IPS DF 6.9 (cell line): ENCODE measurements at regions not wholly inside any gene's neighbourhood (a gene's known extent, or its start where the extent isn't known, plus 50 kb on each side); places are given as distances from the start of the nearest gene placed in this dataset.

Source experiments
- DNase-seq: peaks from one replicate; pipeline ENCODE4 v3.0.0-alpha.2; 2013; ENCODE audit warnings: low read depth, low spot score
- H3K27ac ChIP-seq: one replicate; pipeline ENCODE4 v1.5.1; 2013; ENCODE audit warnings: low read length, control low read depth
- H3K27me3 ChIP-seq: 2 replicates; pipeline ENCODE4 v1.6.1; 2013; ENCODE audit warnings: mild to moderate bottlenecking, low read length; ENCODE audit not compliant: control insufficient read depth, insufficient read depth
- H3K36me3 ChIP-seq: 2 replicates; pipeline ENCODE4 v1.6.1; 2013; ENCODE audit warnings: low read length; ENCODE audit not compliant: control insufficient read depth, insufficient read depth
- H3K4me1 ChIP-seq: 2 replicates; pipeline ENCODE4 v1.6.1; 2013; ENCODE audit warnings: low read length; ENCODE audit not compliant: control insufficient read depth, insufficient read depth
- H3K4me3 ChIP-seq: 2 replicates; pipeline ENCODE4 v1.5.1; 2013; ENCODE audit warnings: mild to moderate bottlenecking, low read length
- H3K9me3 ChIP-seq: 2 replicates; pipeline ENCODE4 v1.6.1; 2013; ENCODE audit warnings: low read length, inconsistent platforms; ENCODE audit not compliant: control insufficient read depth, insufficient read depth
- WGBS: extraction: QIAGEN DNeasy Blood & Tissue Kit; methylation state at CpG from one replicate; pipeline ENCODE4 v1.1.7; 2013; ENCODE audit warnings: mixed read lengths, missing lambda C conversion rate; ENCODE audit not compliant: insufficient read length, insufficient coverage; 5-methylcytosine and 5-hydroxymethylcytosine counted together

- H3K36me3 ChIP-seq, result no peaks in the 10 kb centered on the region
- no peaks in the 10 kb centered on the region for H3K27me3 ChIP-seq
- H3K9me3 ChIP-seq, result no peaks in the 10 kb centered on the region
- H3K4me1 ChIP-seq, result no peaks in the 10 kb centered on the region
- no CpG with 5 or more reads among the region's 8 CpGs for WGBS
- H3K4me3 ChIP-seq, result no peak overlapping the region
- no peak for DNase-seq
- H3K27ac ChIP-seq, result no peak overlapping the region
These were observed 89.2 kb upstream of the TAPT1 start for GRCh38 chr4:16315456-16315855.

GRCh38 chr4:16310606-16311005, 84.3 kb upstream of the TAPT1 start:
- H3K4me3 ChIP-seq, result no peak overlapping the region
- H3K9me3 ChIP-seq, result no peaks in the 10 kb centered on the region
- H3K4me1 ChIP-seq, result no peaks in the 10 kb centered on the region
- no peaks in the 10 kb centered on the region for H3K27me3 ChIP-seq
- WGBS, result no CpG with 5 or more reads among the region's 3 CpGs
- H3K27ac ChIP-seq, result no peak overlapping the region
- H3K36me3 ChIP-seq, result no peaks in the 10 kb centered on the region
- DNase-seq, result no peak

- DNase-seq, result no peak
- Histone ChIP-seq H3K4me3 (no peak overlapping the region), H3K27ac (no peak overlapping the region), H3K36me3 (no peaks in the 10 kb centered on the region), H3K4me1 (peaks cover 1% of the 10 kb centered on the region; the same call in 1 of the 2 replicates), H3K9me3 (no peaks in the 10 kb centered on the region), H3K27me3 (no peaks in the 10 kb centered on the region)
- WGBS, result no CpG with 5 or more reads among the region's 3 CpGs
These were observed 76.4 kb upstream of the TAPT1 start for GRCh38 chr4:16302648-16303047.

- H3K4me1 ChIP-seq, result no peaks in the 10 kb centered on the region
- no peaks in the 10 kb centered on the region for H3K27me3 ChIP-seq
- DNase-seq, result no peak
- no peaks in the 10 kb centered on the region for H3K36me3 ChIP-seq
- no peak overlapping the region for H3K27ac ChIP-seq
- WGBS, result no CpG with 5 or more reads among the region's 1 CpG
- no peak overlapping the region for H3K4me3 ChIP-seq
- no peaks in the 10 kb centered on the region for H3K9me3 ChIP-seq
These were observed 70.7 kb upstream of the TAPT1 start for GRCh38 chr4:16297003-16297402.

GRCh38 chr4:16294455-16294854, 68.2 kb upstream of the TAPT1 start:
- no peak overlapping the region for H3K27ac ChIP-seq
- H3K36me3 ChIP-seq, result no peaks in the 10 kb centered on the region
- no peaks in the 10 kb centered on the region for H3K4me1 ChIP-seq
- no peak overlapping the region for H3K4me3 ChIP-seq
- 0 out of 2 replicates have a peak, but pooled peaks cover under 1% of the 10 kb centered on the region for H3K27me3 ChIP-seq
- DNase-seq, result no peak
- no CpG with 5 or more reads among the region's 1 CpG for WGBS
- no peaks in the 10 kb centered on the region for H3K9me3 ChIP-seq

- 0 out of 2 replicates have a peak, but pooled peaks cover 3% of the 10 kb centered on the region for H3K27me3 ChIP-seq
- H3K4me1 ChIP-seq, result no peaks in the 10 kb centered on the region
- DNase-seq, result no peak
- no peaks in the 10 kb centered on the region for H3K36me3 ChIP-seq
- H3K4me3 ChIP-seq, result no peak overlapping the region
- no peak overlapping the region for H3K27ac ChIP-seq
- H3K9me3 ChIP-seq, result no peaks in the 10 kb centered on the region
- WGBS, result no CpG with 5 or more reads among the region's 2 CpGs
These were observed 67.1 kb upstream of the TAPT1 start for GRCh38 chr4:16293210-16293838.

GRCh38 chr4:16292585-16292984, 66.3 kb upstream of the TAPT1 start:
- Histone ChIP-seq H3K36me3 (no peaks in the 10 kb centered on the region), H3K27me3 (0 out of 2 replicates have a peak, but pooled peaks cover 3% of the 10 kb centered on the region), H3K27ac (no peak overlapping the region), H3K4me1 (no peaks in the 10 kb centered on the region), H3K9me3 (no peaks in the 10 kb centered on the region), H3K4me3 (no peak overlapping the region)
- no peak for DNase-seq
- no CpG with 5 or more reads among the region's 7 CpGs for WGBS

GRCh38 chr4:16290681-16291420, 64.6 kb upstream of the TAPT1 start:
- Histone ChIP-seq H3K4me1 (no peaks in the 10 kb centered on the region), H3K27ac (no peak overlapping the region), H3K9me3 (no peaks in the 10 kb centered on the region), H3K27me3 (0 out of 2 replicates have a peak, but pooled peaks cover 3% of the 10 kb centered on the region), H3K4me3 (no peak overlapping the region), H3K36me3 (no peaks in the 10 kb centered on the region)
- no CpG with 5 or more reads among the region's 8 CpGs for WGBS
- DNase-seq, result no peak

GRCh38 chr4:16289897-16290554, 63.8 kb upstream of the TAPT1 start:
- Histone ChIP-seq H3K9me3 (no peaks in the 10 kb centered on the region), H3K36me3 (no peaks in the 10 kb centered on the region), H3K4me3 (no peak overlapping the region), H3K27ac (no peak overlapping the region), H3K27me3 (0 out of 2 replicates have a peak, but pooled peaks cover 3% of the 10 kb centered on the region), H3K4me1 (no peaks in the 10 kb centered on the region)
- no peak for DNase-seq
- WGBS, result no CpG with 5 or more reads among the region's 4 CpGs

- no CpG with 5 or more reads among the region's 3 CpGs for WGBS
- H3K27ac ChIP-seq, result no peak overlapping the region
- no peaks in the 10 kb centered on the region; the same call in 1 of the 2 replicates for H3K9me3 ChIP-seq
- H3K27me3 ChIP-seq, result no peaks in the 10 kb centered on the region
- DNase-seq, result no peak
- no peaks in the 10 kb centered on the region for H3K36me3 ChIP-seq
- H3K4me1 ChIP-seq, result no peaks in the 10 kb centered on the region
- no peak overlapping the region for H3K4me3 ChIP-seq
These were observed 57.8 kb upstream of the TAPT1 start for GRCh38 chr4:16284050-16284449.
